ENCODE measurements at regions not wholly inside any gene's neighbourhood (a gene's known extent, or its start where the extent isn't known, plus 50 kb on each side); places are given as distances from the start of the nearest gene placed in this dataset.

GRCh38 chr15:31241888-31242522, 84.6 kb upstream of the KLF13 start:
- no peak for DNase-seq (ENCODE audit: low read depth in 2 of 2)

GRCh38 chr15:31243895-31244294, 82.7 kb upstream of the KLF13 start:
- DNase-seq (ENCODE audit: low read depth in 2 of 2): no peak

- DNase-seq (ENCODE audit: low read depth in 2 of 2): no peak
Measured at GRCh38 chr15:31245135-31245689, 81.4 kb upstream of the KLF13 start.

- DNase-seq (ENCODE audit: low read depth in 2 of 2): no peak
Measured at GRCh38 chr15:31245756-31246155, 80.9 kb upstream of the KLF13 start.

GRCh38 chr15:31247404-31247803, 79.2 kb upstream of the KLF13 start:
- DNase-seq (ENCODE audit: low read depth in 2 of 2): no peak

- DNase-seq (ENCODE audit: low read depth in 2 of 2): no peak
Measured at GRCh38 chr15:31248263-31248662, 78.4 kb upstream of the KLF13 start.

- no peak for DNase-seq (ENCODE audit: low read depth in 2 of 2)
Measured at GRCh38 chr15:31248951-31249350, 77.7 kb upstream of the KLF13 start.

- DNase-seq (ENCODE audit: low read depth in 2 of 2): no peak
Measured at GRCh38 chr15:31250033-31250432, 76.6 kb upstream of the KLF13 start.

GRCh38 chr15:31251165-31251564, 75.5 kb upstream of the KLF13 start:
- no peak for DNase-seq (ENCODE audit: low read depth in 2 of 2)

GRCh38 chr15:31252171-31252785, 74.4 kb upstream of the KLF13 start:
- DNase-seq (ENCODE audit: low read depth in 2 of 2): no peak

GRCh38 chr15:31254431-31255175, 72.0 kb upstream of the KLF13 start:
- no peak for DNase-seq (ENCODE audit: low read depth in 2 of 2)

- DNase-seq (ENCODE audit: low read depth in 2 of 2): no peak
Measured at GRCh38 chr15:31255176-31255510, 71.5 kb upstream of the KLF13 start.

GRCh38 chr15:31255732-31256377, 70.8 kb upstream of the KLF13 start:
- no peak for DNase-seq (ENCODE audit: low read depth in 2 of 2)

- DNase-seq (ENCODE audit: low read depth in 2 of 2): no peak
Measured at GRCh38 chr15:31256378-31257265, 70.0 kb upstream of the KLF13 start.

- DNase-seq (ENCODE audit: low read depth in 2 of 2): no peak
Measured at GRCh38 chr15:31257286-31257685, 69.3 kb upstream of the KLF13 start.

- no peak for DNase-seq (ENCODE audit: low read depth in 2 of 2)
Measured at GRCh38 chr15:31258260-31258659, 68.4 kb upstream of the KLF13 start.

- DNase-seq (ENCODE audit: low read depth in 2 of 2): no peak
Measured at GRCh38 chr15:31259562-31260252, 66.9 kb upstream of the KLF13 start.

- no peak for DNase-seq (ENCODE audit: low read depth in 2 of 2)
Measured at GRCh38 chr15:31260646-31261265, 65.9 kb upstream of the KLF13 start.

GRCh38 chr15:31261266-31262142, 65.1 kb upstream of the KLF13 start:
- no peak for DNase-seq (ENCODE audit: low read depth in 2 of 2)

Data from activated CD8-positive, alpha-beta memory T cell treated with anti-CD3 and anti-CD28 coated beads for 4 hours (primary cell).